Skin of body (tissue), 1 donor: ENCODE measurements at regions not wholly inside any gene's neighbourhood (a gene's known extent, or its start where the extent isn't known, plus 50 kb on each side); places are given as distances from the start of the nearest gene placed in this dataset.
"Not testable (repeated sequence)": the region's sequence is repeated elsewhere in the genome, so short reads cannot be mapped to it uniquely, and the experiment has no call there.

Source experiments
- DNase-seq: peaks from one replicate; lab custom pipeline; 2025; lab: John Stamatoyannopoulos, UW

GRCh38 chr4:19631814-19632213, 619.9 kb upstream of the SLIT2 start:
- DNase-seq: no peak

DNA sequence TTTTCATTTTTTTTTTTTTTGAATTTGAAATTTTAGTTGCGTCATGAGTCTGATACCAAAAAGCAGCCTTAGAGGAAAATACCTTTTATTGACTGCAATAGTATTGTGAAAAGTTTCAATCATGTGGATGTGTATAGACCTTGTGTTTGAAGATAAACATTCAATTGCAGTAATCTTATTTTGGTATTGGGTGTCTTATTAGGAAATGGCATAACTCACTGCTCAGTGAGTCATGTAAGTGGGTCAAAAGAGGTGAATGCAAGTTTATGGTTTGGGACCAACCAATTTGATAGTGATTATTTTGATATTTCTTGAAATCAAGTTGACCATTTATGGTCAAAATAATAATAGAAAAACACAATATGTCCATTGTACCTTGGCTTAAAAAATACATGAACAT, 627.8 kb upstream of the SLIT2 start:
- DNase-seq: no peak

GRCh38 chr4:19615086-19615689, 636.5 kb upstream of the SLIT2 start:
- no peak for DNase-seq

DNA sequence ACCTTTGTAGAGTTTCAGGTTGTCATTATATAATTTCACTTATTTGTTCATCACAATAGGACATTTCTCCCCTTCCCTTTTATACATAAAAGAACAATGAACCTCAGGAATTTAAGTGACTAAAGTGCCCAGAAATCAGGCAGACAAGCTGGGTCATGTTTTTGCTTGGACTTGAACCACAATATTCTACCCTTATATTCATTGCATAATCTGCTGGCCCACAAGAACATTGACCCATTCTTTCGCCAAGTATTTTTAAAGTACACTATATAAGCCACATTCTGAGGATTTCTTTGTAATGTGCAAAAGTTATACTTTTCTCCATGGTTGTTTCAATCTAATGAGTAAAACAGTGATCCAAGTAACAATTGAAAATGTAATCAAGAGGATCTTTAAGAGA, 637.5 kb upstream of the SLIT2 start:
- no peak for DNase-seq

DNA sequence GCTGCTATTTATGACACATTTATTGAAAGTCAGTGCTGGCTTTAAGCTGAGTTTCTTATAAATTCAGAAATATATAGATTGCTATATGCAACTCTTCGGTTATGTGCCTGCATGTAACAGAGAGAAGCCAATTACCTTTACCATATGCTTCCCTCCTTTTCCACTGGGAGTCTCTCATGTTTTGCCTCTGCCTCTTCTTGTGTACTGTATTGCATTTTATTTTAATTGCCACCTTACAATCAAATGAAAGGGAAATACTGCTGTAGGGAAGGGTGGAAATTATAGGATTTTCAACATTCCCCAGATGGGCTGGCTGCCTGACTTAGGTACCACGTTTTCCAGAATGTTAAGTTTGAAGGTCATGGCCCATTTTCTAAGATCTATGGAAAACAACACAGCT, 655.4 kb upstream of the SLIT2 start:
- no peak for DNase-seq

DNA sequence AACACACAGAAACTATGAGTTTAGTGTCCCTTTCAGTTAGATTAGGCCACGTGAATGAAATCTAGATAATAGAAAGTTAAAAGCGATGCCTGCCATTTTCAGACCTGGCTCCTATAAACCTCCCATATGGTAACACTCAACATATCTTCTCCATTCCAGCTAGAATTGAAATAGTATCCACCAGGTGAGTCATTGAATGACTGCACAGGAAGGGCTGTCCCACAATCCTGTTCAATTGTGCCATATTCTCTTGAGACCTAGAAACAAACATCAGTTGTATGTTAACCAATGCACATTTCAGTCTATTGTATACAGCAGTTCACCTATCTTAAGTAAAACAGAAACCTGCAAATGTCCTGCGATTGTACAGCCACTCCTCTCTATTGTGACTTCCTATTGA, 659.3 kb upstream of the SLIT2 start:
- no peak for DNase-seq

DNA sequence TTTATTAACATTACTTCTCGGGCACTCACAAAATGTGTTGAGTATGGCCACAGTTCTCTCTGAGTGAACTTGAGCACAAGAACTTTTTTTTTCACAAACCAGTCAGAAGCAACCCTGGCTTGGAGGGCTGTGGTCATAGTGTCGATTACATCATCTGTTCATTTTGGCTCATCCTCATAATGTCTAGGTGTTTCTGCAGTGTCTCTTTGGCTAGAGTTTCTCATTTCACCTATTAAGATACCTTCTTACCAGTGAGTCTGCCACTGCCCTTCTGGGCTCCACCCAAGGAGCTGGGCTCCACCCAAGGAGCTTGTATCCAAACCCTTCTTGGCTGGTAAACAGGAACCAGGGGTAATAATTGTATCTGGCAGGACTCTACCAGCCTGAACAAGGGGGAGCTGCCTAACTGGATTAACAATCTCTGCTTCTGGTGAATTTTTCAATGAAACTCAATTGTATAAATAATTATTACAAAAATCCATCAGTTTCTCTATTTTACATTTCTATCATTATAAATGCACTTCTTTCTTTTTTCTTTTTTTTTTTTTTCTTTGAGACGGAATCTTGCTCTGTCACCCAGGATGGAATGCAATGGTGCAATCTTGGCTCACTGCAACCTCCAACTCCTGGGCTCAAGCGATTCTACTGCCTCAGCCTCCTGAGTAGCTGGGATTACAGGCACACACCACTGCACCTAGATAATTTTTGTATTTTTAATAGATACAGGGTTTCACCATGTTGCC, 667.7 kb upstream of the SLIT2 start:
- no peak for DNase-seq

DNA sequence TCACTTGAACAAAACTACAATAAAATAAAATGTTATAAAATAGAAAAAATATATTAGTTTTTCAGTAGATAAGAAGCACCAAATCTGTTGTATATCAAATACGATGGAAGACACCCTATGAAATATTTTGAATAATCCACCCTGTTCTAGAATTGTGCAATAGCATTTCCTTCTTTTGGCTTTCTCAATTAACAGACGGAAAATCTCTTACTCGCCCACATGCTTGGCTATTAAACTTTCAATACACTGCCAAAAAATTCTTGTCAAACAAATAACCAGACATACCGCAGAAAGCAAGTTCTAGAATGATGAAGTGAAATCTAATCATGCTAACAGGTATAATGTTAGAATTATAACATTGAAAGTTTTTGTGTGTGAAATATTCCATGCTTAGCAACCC, 671.6 kb upstream of the SLIT2 start:
- peak; percentile 3 for DNase-seq

- no peak for DNase-seq
Observed at GRCh38 chr4:19579608-19580007, 672.1 kb upstream of the SLIT2 start.

DNA sequence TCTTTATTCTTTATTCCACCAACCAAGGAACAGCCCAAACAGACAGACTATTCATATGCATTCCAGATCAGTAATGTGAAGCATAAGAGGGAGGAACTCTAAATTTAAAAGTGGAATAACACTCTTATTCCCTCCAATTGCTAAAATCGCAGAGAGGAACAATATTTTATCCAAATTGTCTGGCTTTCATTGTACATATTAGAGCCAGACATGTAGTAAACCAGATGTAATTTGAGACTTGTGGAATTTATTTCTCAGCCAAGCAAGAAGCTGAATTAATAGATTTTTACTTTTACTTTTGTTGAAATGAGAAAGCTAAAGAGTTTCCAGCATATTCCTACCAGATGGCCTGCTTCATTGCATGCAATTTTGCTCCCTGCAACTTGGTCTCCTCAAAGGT, 674.6 kb upstream of the SLIT2 start:
- DNase-seq: peak; percentile 95

GRCh38 chr4:19575924-19576323, 675.8 kb upstream of the SLIT2 start:
- DNase-seq: peak; percentile 69

GRCh38 chr4:19566041-19566440, 685.7 kb upstream of the SLIT2 start:
- DNase-seq: no peak

DNA sequence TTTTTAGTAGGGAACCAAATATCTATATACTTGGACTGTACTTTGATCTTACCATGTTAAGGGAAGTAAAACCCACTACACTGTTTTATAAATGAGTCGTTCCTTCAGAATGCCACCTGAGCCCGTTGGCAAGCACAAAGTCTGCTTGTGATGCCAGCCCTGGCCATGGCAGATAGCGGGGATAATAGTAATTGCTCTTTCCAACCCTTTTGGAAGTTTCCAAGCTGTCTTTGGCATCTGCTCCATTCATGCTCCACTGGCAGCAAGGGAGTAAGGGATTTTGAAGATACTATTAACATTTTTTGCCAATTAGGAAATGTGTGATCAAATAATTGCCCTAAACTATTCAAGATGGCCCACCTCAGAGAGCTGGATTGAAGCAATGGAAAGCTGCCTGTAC, 689.2 kb upstream of the SLIT2 start:
- DNase-seq: no peak

DNA sequence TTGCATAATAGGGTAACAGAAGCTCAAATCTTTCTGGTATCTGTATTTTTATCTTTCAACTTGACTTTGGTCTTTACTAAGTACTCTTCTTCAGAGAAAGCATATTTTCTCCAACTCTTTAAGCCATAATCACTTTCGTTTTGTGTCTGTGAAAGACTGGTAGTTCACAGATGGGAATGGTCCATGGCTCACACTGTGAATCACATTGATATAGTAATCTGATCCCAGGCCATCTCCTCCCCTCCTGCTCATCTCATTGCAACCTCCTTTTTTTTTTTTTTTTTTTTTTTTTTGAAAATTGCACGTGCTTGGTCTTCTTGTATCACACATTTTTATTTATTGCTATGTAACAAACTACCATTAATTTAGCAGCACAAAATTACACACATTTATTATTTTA, 694.5 kb upstream of the SLIT2 start:
- DNase-seq: no peak

GRCh38 chr4:19556276-19556675, 695.4 kb upstream of the SLIT2 start:
- DNase-seq: not testable (repeated sequence)

GRCh38 chr4:19547463-19547862, 704.2 kb upstream of the SLIT2 start:
- no peak for DNase-seq

DNA sequence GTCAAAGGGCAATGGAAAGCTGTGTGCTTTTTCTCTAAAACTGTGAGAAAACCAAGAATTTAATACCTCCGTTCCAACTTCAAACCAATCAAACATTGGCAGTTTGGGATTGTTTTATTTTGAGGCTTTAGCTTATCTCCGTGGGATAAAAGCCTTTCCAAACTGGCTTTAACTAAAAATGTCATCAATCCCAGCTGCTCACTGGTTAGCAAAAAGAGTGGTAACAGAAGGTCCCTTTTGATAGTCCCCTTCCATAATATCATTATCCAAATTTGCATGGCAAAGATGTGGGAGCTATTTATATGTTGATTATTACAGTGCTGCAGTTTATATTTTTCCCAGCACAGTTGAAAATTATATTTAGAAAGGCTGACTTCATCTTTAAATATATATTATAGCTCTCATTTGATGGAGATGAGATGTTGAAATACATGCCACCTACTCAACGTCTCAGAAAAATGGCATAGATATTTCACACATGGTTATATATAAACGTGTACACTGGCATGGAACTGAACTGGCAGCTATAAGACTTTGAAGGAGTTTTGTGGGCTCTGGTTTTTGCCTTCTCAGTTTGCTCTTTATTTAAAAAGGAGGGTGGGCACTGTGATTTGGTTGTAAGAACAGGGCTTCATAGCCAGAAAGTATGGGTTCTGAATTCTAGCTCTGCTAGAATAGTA, 707.1 kb upstream of the SLIT2 start:
- DNase-seq: no peak

DNA sequence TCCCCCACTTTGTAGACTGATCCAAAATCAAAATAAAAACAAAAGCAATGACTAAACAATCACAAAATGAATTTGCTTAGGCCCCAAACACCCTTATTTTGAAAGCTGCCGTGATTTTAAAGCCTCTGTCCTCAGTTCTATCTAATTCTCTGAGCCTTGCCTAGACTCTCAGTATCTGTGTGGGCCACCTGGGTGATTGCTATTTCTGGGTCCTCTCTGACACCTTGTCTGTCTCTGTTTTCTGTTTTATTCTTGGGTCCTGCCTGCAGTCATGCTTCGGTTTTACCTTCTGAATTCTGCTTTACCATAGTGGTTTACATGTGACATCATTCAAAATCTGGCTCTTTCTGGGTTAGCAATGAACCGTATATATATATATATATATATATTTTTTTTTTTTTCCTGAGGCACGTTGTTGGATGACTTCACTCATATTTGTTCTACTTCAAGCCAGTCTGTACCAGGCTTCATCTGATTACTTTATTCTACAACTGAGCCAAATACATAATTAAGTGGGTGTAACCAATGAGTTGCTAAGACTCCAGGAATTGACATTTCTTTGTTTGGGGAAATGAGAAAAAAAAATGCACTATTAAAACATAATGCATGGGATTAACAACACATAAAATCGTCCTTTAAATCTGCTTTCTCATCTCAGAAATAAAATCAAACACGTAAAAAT, 710.7 kb upstream of the SLIT2 start:
- no peak for DNase-seq

DNA sequence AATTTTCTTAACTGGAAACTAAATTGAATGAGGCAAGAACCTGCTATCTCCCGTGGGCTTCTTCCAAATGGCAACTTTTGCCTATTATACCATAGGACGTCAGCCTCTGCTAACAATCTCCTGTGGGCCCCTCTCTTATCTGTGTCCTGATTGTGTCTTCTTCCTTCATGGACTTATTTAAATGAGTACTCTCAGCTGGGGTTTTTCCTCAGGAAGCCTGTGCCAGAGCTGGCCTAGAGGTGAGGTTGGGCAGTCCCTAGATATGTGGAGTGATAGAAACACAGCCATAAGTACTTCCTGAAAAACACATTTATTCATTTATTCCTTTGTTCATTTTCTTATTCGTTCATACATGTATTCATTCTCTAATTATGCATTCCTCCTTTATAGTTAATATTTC, 712.5 kb upstream of the SLIT2 start:
- DNase-seq: no peak

DNA sequence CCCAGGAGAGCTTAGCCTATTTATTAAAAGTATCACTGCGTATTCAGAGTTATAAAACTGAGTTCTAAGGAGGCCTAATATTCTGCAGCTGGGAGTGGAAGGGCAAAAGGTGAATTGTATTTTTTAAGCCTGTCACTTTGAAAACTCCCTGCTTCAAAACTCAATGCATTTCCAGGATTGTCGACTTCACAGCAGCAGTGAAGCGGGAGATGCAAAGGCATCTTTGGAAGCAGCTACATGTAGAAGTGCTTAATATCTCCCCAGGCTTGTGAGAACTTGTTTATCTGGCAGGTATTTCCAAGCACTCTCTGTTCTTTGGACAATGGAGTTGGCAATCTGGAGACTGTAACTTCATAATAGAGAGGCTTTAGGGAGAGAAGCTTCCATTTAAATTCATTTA, 717.5 kb upstream of the SLIT2 start:
- DNase-seq: no peak

DNA sequence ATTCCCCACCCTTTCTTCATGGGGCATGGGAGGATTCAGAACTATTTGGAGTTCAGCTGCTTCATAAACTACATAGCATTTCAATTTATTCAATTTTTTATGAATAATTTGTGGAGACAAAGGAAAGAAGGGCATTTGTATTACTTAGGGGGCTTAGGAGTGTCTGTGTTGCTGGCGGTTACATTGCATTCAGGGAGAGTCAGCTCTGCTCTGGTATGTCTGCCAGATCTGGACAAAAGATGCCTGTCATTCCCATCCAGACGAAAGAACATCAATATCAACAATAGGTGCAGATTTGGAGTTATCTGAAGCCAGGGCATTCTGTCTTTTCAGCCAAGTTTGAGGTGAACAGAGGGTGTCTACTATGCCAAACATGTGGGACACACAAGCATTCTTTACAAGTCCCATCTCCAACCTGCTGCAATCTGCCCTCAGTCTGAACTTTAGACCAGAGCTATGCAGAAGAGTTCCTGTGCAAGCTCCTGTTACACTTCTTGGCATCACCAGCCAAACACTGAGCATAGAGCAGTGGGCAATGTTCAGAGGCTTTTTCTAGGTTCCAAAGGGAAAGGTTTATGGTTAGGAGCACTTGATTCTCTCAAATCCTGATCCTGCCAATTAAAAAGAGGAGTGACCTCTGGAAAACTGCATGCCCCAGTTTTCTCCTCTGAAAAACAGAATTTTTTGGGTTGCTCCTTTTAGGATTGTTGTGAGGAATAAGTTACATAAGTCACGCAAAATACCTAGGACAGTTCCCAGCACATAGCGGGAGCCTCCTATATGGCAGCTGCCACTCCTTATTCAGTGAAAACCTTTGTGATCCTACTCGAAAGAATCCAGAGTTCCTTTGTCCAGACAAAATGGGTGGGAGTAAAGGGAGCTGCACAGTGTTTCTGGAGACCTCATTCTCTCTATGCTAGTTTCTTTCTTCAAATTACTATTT, 719.5 kb upstream of the SLIT2 start:
- DNase-seq: no peak
